ENCODE measurements at regions not wholly inside any gene's neighbourhood (a gene's known extent, or its start where the extent isn't known, plus 50 kb on each side); places are given as distances from the start of the nearest gene placed in this dataset.

DNA sequence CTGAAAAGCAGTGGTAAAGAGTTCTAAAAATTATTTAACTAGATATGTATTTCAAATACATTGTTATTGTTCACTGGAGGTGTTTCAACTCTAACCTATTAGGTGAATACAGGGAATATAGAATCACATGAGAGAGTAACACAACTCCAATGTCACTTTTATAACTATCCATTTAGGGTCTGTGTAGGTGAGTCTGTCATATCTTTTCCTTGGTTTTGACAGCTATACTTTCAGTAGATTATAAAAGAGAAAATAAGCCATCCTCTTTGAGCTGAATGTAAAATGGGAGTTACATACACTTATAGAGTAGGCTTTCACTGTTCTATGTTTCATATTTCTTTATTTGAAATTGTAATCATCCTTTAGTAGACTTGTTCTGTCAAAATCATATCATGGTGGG is 2321.0 kb downstream of the PCDH9 start:
- H3K27ac ChIP-seq (ENCODE audit: insufficient read length, low read depth, low read length) = no peak overlapping the region
- H2BK12ac ChIP-seq (ENCODE audit: insufficient read length, low read depth, low read length) = no peak overlapping the region
- H3K4ac ChIP-seq (ENCODE audit: low read depth, low read length) = no peak overlapping the region
- no peak for DNase-seq
- no peak overlapping the region for H4K5ac ChIP-seq (ENCODE audit: insufficient read length, low read depth, low read length)
- no peak overlapping the region for H2AK5ac ChIP-seq (ENCODE audit: insufficient read length, low read length)
- H2BK5ac ChIP-seq (ENCODE audit: insufficient read length, low read length) = no peak overlapping the region
- H2BK20ac ChIP-seq (ENCODE audit: low read depth, low read length, poor library complexity, severe bottlenecking) = no peak overlapping the region
- Mint-ChIP-seq H3K4me1 (no peaks in the 10 kb centered on the region), H3K27me3 (ENCODE audit: low read depth) (no peaks in the 10 kb centered on the region), H3K4me3 (no peak overlapping the region), H3K36me3 (ENCODE audit: insufficient read depth in 1 of 3, low read depth in 3 of 3) (peaks cover 0 to 6% (median 2%) of the 10 kb centered on the region in 3 experiments; a peak in 2 of 7 replicates), H3K27ac (no peak overlapping the region), H3K9me3 (peaks cover 7 to 12% of the 10 kb centered on the region in 2 experiments; a peak in 4 of 5 replicates)
- H3K9ac ChIP-seq (ENCODE audit: extremely low read depth, insufficient read length, low read length) = no peak overlapping the region
- no peaks in the 10 kb centered on the region for H3K27me3 ChIP-seq (ENCODE audit: insufficient read depth, low read length)
- no peak overlapping the region for H3K4me2 ChIP-seq (ENCODE audit: insufficient read depth, insufficient read length, low read length)
- TF ChIP-seq, protein P1, sequence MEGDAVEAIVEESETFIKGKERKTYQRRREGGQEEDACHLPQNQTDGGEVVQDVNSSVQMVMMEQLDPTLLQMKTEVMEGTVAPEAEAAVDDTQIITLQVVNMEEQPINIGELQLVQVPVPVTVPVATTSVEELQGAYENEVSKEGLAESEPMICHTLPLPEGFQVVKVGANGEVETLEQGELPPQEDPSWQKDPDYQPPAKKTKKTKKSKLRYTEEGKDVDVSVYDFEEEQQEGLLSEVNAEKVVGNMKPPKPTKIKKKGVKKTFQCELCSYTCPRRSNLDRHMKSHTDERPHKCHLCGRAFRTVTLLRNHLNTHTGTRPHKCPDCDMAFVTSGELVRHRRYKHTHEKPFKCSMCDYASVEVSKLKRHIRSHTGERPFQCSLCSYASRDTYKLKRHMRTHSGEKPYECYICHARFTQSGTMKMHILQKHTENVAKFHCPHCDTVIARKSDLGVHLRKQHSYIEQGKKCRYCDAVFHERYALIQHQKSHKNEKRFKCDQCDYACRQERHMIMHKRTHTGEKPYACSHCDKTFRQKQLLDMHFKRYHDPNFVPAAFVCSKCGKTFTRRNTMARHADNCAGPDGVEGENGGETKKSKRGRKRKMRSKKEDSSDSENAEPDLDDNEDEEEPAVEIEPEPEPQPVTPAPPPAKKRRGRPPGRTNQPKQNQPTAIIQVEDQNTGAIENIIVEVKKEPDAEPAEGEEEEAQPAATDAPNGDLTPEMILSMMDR (conservative IDR thresholded peaks at IDR 0.05) = no peak
- H3K14ac ChIP-seq (ENCODE audit: insufficient read depth, low read length) = no peak overlapping the region
- no peak overlapping the region for H4K91ac ChIP-seq (ENCODE audit: insufficient read length, low read depth, low read length)
- no peaks in the 10 kb centered on the region for H3K23me2 ChIP-seq (ENCODE audit: insufficient read length, low read depth, low read length, poor library complexity, severe bottlenecking)
- no peak overlapping the region for H2BK15ac ChIP-seq (ENCODE audit: low read depth, low read length)
- H3K4me1 ChIP-seq (ENCODE audit: insufficient read depth, low read length) = no peaks in the 10 kb centered on the region
- no peak overlapping the region for H4K8ac ChIP-seq (replicated peaks; ENCODE audit: insufficient read length, low read depth, low read length)
- H4K20me1 ChIP-seq (ENCODE audit: control insufficient read depth, insufficient read depth, insufficient read length) = no peaks in the 10 kb centered on the region
- H2AFZ ChIP-seq (ENCODE audit: low read length) = no peak overlapping the region
- H3K79me1 ChIP-seq (ENCODE audit: insufficient read depth, low read depth, low read length, poor library complexity, severe bottlenecking) = no peaks in the 10 kb centered on the region
- no peak overlapping the region for H3K23ac ChIP-seq (ENCODE audit: insufficient read length, low read depth, low read length)
- no peak overlapping the region for H3T11ph ChIP-seq (ENCODE audit: low read length)
- H3K9me3 ChIP-seq (ENCODE audit: control insufficient read depth, low read depth, low read length) = no peaks in the 10 kb centered on the region
- no peak overlapping the region for H3K56ac ChIP-seq (ENCODE audit: insufficient read length, low read depth, low read length)
- H3K79me2 ChIP-seq (ENCODE audit: insufficient read depth, low read length) = no peaks in the 10 kb centered on the region
- no peak overlapping the region for H2BK120ac ChIP-seq (ENCODE audit: low read depth, low read length, poor library complexity, severe bottlenecking)
- H3K18ac ChIP-seq (ENCODE audit: insufficient read length, low read depth, low read length) = no peak overlapping the region
